HG02678 (cell line): ENCODE measurements at regions not wholly inside any gene's neighbourhood (a gene's known extent, or its start where the extent isn't known, plus 50 kb on each side); places are given as distances from the start of the nearest gene placed in this dataset.
A peak's percentile ranks its signal among the peaks of the same experiment; 100 is the strongest.

Experiments used
- ATAC-seq: cut with Tn5 transposase; IDR thresholded peaks from one replicate; pipeline ENCODE4 v1.9.1; 2021; ENCODE audit warnings: mild to moderate bottlenecking, moderate library complexity; ENCODE audit not compliant: unreplicated experiment

GRCh38 chr6:74134327-74134726, 438.3 kb downstream of the CD109 start:
- ATAC-seq = no peak

DNA sequence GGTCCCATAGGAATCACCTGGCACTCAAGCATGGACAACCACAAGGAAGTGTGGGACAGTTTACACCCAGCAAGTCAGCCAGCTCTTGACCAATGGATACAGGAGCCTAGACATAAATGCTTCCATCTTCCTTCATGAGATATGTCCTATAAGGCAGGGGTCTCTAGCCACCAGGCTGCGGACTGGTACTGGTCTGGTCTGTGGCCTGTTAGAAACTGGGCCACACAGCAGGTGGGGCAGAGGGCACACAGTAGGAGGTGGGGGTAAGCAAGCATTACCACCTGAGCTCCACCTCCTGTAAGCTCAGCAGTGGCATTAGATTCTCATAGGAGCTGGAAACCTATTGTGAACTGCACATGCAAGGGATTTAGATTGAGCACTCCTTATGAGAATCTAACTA, 437.1 kb downstream of the CD109 start:
- ATAC-seq = no peak

GRCh38 chr6:74130641-74131040, 434.6 kb downstream of the CD109 start:
- no peak for ATAC-seq

DNA sequence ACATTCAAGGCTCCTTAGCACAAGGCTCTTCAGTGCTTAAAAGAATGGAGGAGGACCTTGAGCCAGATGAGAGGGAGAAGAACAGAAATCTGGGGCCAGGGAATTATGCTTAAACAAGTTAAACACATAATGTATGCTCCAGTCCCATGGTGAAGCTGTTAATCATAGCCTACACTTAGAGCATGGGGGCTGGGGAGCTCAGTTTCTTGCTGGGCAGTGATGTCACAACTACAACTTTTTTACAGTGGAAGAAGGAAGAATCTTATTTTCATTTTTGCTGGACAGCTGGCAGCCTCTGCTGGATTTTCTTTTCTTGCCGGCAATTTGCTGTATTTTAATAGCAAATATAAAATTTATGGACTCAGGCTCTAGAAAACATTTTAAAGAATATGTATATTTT, 432.5 kb downstream of the CD109 start:
- ATAC-seq = no peak

DNA sequence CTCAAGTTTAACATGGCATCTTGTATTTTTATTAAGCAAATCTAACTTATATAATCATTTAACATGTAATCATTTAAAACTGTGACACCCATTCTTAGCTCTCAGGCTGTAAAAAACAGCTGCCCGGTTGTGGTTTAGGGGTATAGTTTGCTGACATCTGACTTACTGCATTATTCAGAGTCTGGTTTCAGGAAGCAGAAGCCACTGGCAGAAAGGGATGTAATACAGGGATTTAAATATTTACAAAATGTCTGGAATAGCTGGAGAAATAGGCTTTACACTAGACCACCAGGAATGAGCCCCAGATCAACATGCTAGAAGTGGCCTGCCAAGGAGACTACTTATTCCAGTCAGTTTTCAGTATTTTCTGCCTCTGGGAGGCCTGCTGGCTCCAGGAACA, 421.1 kb downstream of the CD109 start:
- ATAC-seq = no peak

DNA sequence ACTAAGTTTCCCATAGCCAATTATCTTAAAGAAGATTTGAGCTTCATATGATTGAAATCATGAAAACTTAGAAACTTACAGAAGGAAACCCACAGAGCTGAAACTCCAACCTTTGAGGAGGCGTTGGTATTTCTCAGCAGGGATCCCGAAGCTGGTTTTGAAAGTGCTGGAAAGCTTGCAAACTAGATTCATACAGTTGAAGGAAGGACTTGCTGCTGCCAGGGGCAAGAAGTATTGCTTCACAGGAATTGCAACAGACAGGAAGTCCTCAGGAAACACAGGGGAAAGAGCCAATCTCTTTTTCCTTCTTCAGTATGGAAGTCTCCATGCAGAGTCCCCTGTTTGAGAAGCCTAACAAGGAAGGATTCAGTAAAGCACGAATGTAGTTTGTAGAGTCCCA, 419.7 kb downstream of the CD109 start:
- no peak for ATAC-seq

- ATAC-seq = no peak
These were observed 418.4 kb downstream of the CD109 start for GRCh38 chr6:74114428-74114827.

DNA sequence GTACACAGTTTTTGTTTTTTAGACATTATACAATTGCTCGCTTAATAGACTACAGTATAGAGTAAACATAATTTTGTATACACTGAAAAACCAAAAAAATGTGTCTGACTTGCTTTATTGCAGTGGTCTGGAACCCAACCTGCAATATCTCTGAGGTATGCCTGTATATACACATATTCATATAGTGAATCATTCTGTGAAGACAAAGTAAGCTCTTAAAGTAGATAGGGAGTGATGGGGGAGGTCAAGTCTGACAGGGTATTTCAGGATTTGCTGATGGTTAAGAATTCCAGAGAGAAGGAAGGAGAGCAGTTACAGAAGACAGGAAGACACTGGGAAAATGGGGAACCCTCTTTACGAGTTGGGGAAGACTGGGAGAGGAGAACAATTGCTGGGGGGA, 417.9 kb downstream of the CD109 start:
- ATAC-seq = no peak

DNA sequence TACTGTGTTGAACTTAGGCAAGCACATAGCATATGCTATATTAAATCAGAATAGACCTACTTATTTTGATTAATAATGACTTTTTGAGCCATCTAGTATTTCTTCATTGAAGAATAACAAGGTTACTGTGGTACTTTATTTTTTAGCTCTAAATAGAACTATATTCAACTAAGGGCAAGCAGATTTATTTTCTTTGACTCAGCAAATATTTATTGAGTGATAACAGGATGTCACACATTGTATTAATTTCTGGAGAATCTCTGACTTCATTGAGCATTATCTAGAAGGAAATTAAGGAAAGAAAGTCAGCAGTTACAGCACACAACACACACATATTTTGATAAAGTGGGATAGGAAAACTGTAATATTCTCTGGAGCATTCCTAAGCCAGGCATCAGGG, 407.4 kb downstream of the CD109 start:
- no peak for ATAC-seq

GRCh38 chr6:74100719-74101287, 404.8 kb downstream of the CD109 start:
- ATAC-seq = no peak

GRCh38 chr6:74096329-74096728, 400.3 kb downstream of the CD109 start:
- no peak for ATAC-seq

GRCh38 chr6:74093361-74093760, 397.4 kb downstream of the CD109 start:
- ATAC-seq = no peak

DNA sequence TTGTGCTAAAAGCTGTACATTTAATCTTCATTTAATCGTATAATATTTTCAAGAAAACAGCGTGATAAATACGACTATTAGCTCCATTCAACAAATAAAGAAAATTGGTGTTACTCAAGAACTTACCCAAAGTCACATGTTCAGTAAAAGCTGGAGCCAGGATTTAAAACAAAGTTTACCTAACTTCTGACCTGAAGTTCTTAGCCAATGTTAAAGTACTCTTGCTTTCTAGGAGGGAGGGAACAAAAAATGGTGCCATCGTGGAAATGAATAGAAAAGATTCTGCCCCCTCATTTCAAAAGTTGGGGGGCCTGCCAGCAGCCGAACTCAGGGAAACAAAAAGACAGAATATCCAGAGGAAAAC, 395.8 kb downstream of the CD109 start:
- no peak for ATAC-seq

DNA sequence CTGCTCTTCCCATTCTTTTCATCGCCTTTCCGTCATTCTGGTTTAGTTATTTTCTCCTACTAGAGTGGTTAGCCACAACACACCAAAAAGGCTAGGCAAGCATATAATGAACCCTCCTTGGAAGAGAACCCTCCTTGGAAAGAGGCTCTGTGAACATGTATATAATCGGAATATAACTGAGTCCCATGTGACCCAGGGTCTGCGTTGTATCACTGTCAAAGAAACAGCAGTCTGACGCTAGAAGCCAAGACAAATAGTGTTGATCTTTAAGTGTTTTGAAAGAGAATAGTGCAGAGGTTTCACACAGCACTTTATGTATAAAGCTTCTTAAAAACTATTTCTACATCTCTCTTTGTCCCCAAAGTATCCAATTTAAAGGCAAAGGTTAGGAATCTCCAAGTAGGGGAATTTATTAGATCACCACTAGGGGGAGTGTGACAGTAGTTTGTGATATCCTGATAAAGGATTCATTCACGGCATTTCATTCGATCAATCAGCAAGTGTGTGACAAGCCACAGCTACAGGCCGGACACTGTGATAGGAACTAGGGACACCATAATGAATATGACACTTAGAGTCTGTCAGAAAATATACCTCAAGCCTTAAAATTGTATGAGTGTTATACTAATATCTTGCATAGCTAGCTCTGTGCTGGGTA, 395.3 kb downstream of the CD109 start:
- ATAC-seq = peak; percentile 60

- ATAC-seq = no peak
These were observed 391.9 kb downstream of the CD109 start for GRCh38 chr6:74087899-74088298.

- no peak for ATAC-seq
These were observed 379.9 kb downstream of the CD109 start for GRCh38 chr6:74075896-74076295.

- no peak for ATAC-seq
These were observed 379.3 kb downstream of the CD109 start for GRCh38 chr6:74075323-74075722.

- ATAC-seq = no peak
These were observed 378.6 kb downstream of the CD109 start for GRCh38 chr6:74074645-74075044.

GRCh38 chr6:74073999-74074398, 378.0 kb downstream of the CD109 start:
- ATAC-seq = no peak

DNA sequence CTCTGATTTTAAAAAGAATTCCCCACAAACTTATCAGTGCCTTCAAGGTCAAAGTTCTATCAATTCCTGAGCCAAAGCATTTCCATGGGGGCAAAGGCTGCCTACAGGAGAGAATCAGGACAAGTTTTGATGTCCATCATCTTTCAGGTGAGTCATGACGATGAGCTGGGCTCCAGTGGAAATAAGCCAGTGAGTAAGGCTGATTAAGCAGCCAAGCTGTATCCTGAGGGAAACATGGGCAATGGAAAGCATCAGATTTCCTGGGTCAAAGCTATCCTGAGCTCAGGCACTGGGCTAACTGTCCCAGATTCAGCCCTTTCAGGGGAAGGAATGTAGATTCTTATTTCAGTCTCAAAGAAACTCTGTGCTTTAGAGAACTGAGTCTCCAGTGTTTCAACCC, 377.4 kb downstream of the CD109 start:
- ATAC-seq = no peak

GRCh38 chr6:74071214-74071613, 375.2 kb downstream of the CD109 start:
- ATAC-seq = no peak

DNA sequence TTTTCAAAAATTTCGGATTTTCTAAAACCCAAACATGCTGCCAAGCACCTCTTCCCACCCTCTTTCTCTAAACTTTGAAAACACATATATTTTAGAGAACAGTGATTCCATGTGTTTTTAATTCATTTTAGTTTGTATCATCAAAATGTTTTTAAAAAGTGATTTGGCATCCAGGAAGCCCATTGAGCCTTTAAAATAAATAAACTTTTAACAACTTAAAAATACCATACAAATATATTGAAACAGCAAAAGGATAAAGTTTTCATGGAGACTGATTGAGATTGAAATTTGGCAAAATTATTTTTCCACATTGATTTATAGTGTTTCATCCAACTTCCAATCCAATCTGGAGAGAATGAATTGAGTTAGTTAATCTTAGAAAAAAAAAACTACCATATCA, 374.7 kb downstream of the CD109 start:
- ATAC-seq = no peak

DNA sequence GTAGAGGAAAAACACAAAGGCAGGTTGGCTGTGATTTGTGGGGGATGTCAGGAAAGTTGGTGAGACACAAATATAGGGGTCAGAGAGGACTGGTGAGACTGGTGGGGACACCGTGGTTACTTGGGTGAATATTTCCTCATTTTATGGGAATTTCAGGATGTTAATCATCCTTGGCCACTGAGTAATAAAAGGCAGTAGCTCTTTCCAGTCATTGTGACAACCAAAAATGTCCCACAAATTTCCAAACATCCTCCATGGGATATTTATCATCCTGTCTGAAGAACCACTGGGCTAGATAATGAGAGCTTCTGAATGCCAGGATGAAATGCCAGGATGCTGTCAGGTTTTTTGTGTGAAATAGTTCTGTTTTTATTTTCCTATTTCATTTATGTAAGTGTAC, 374.1 kb downstream of the CD109 start:
- ATAC-seq = no peak
